SK-N-SH (cell line): ENCODE measurements at regions not wholly inside any gene's neighbourhood (a gene's known extent, or its start where the extent isn't known, plus 50 kb on each side); places are given as distances from the start of the nearest gene placed in this dataset.

Experiments used
- CTCF ChIA-PET: fragments of 300-600, 350-600 bp; formaldehyde crosslinking; extraction: SDS; loops from one replicate; lab custom pipeline; 2021; lab: Yijun Ruan, JAX
- POLR2A ChIA-PET: fragments of 350-600 bp; sonication (Branson Sonifier 250); formaldehyde crosslinking; extraction: SDS; loops from one replicate; lab custom pipeline; 2020; ENCODE audit warnings: antibody characterized with exemption, inconsistent platforms; lab: Yijun Ruan, JAX
- DNase-seq: peaks from one replicate; pipeline ENCODE4 v3.0.0; 2012
- H2AFZ ChIP-seq: fragments of 200-600 bp; sonication (generic); 2 replicates; pipeline ENCODE4 v1.8.1; 2016; ENCODE audit warnings: antibody characterized with exemption, mild to moderate bottlenecking, low read depth
- H3F3A ChIP-seq: fragments of 200-600 bp; sonication (generic); replicated peaks from 2 replicates; pipeline ENCODE3; 2016; ENCODE audit warnings: antibody characterized with exemption, mild to moderate bottlenecking; ENCODE audit not compliant: insufficient read depth
- H3K27ac ChIP-seq, 2 experiments: fragments of 200-500 bp in 1 of 2; fragments of 200-600 bp in 1 of 2; sonication (Bioruptor generic) in 1 of 2; sonication (generic), shearing (Covaris generic) in 1 of 2; 2 replicates each; pipeline versions ENCODE4 v1.5.1 to v1.6.1; 2014 to 2016; ENCODE audit warnings: low read depth in 2 of 2, inconsistent platforms in 1 of 2, low read length in 1 of 2, mild to moderate bottlenecking in 1 of 2, mixed read lengths in 1 of 2
- H3K27me3 ChIP-seq: fragments of 200-600 bp; sonication (generic), shearing (Covaris generic); 2 replicates; pipeline ENCODE4 v1.6.1; 2016; ENCODE audit warnings: mixed run types; ENCODE audit not compliant: insufficient read depth
- H3K36me3 ChIP-seq, 2 experiments: fragments of 200-500 bp in 1 of 2; fragments of 200-600 bp in 1 of 2; sonication (Bioruptor generic) in 1 of 2; sonication (generic) in 1 of 2; replicated peaks in 1 of 2; 2 replicates each; pipeline versions ENCODE3 to v1.5.1; 2014 to 2016; ENCODE audit warnings: low read length in 1 of 2, mild to moderate bottlenecking in 1 of 2; ENCODE audit not compliant: insufficient read depth in 2 of 2, control insufficient read depth in 1 of 2
- H3K4me1 ChIP-seq, 2 experiments: fragments of 200-500 bp in 1 of 2; fragments of 200-600 bp in 1 of 2; sonication (Bioruptor generic) in 1 of 2; sonication (generic), shearing (Covaris generic) in 1 of 2; 2 replicates each; pipeline versions ENCODE4 v1.5.1 to v1.6.1; 2014 to 2016; ENCODE audit warnings: low read depth in 1 of 2, low read length in 1 of 2, mixed run types in 1 of 2; ENCODE audit not compliant: insufficient read depth in 2 of 2, control insufficient read depth in 1 of 2
- H3K4me2 ChIP-seq: fragments of 200-600 bp; sonication (generic), shearing (Covaris generic); 2 replicates; pipeline ENCODE4 v1.6.1; 2017; ENCODE audit warnings: mixed run types
- H3K4me3 ChIP-seq, 2 experiments: fragments of 200-500 bp in 1 of 2; fragments of 200-600 bp in 1 of 2; sonication (Bioruptor generic) in 1 of 2; sonication (generic), shearing (Covaris generic) in 1 of 2; 2 replicates each; pipeline versions ENCODE4 v1.5.1 to v1.8.1; 2014 to 2016; ENCODE audit warnings: low read depth in 2 of 2, inconsistent platforms in 1 of 2, low read length in 1 of 2, mild to moderate bottlenecking in 1 of 2, mixed read lengths in 1 of 2, moderate library complexity in 1 of 2
- H3K79me2 ChIP-seq: fragments of 200-600 bp; sonication (generic); 2 replicates; pipeline ENCODE4 v1.8.1; 2017; ENCODE audit warnings: mild to moderate bottlenecking; ENCODE audit not compliant: insufficient read depth
- H3K9ac ChIP-seq: fragments of 200-600 bp; sonication (generic); 2 replicates; pipeline ENCODE4 v1.6.1; 2017; ENCODE audit warnings: mixed run types
- H3K9me2 ChIP-seq: fragments of 200-600 bp; sonication (generic); 2 replicates; pipeline ENCODE4 v1.6.1; 2017; ENCODE audit warnings: mixed run types
- H3K9me3 ChIP-seq: fragments of 200-600 bp; sonication (generic); 2 replicates; pipeline ENCODE4 v1.6.1; 2017; ENCODE audit warnings: mixed run types, mild to moderate bottlenecking, moderate library complexity
- H4K20me1 ChIP-seq: fragments of 200-600 bp; sonication (generic); 2 replicates; pipeline ENCODE4 v1.6.1; 2017; ENCODE audit warnings: mild to moderate bottlenecking, mixed run types; ENCODE audit not compliant: insufficient read depth
- CHD2 ChIP-seq: fragments of 150-350 bp; IDR thresholded peaks from 2 replicates; pipeline ENCODE4 v1.6.1; 2018; ENCODE audit warnings: low read length; ENCODE audit not compliant: partially characterized antibody
- EZH2phosphoT487 ChIP-seq: fragments of 200-600 bp; sonication (generic); IDR thresholded peaks from 2 replicates; pipeline ENCODE4 v1.6.1; 2017; ENCODE audit warnings: low read depth, mixed run types, mild to moderate bottlenecking, antibody characterized with exemption, moderate library complexity, borderline replicate concordance
- FOXM1 ChIP-seq: IDR thresholded peaks from 2 replicates; pipeline ENCODE4 v1.4.0; 2012; ENCODE audit warnings: low read depth, mild to moderate bottlenecking
- GATA2 ChIP-seq: sonication (generic); formaldehyde crosslinking; IDR thresholded peaks from 2 replicates; pipeline ENCODE4 v1.5.0; 2020; ENCODE audit warnings: mild to moderate bottlenecking, missing genetic modification reagents
- MEF2A ChIP-seq: IDR thresholded peaks from 2 replicates; pipeline ENCODE4 v1.4.0; 2012; ENCODE audit warnings: low read depth, borderline replicate concordance
- MXI1 ChIP-seq: IDR thresholded peaks from 2 replicates; pipeline ENCODE4 v1.6.1; 2012; ENCODE audit warnings: mild to moderate bottlenecking, low read depth, low read length, improper control_type of control experiment
- NFIC ChIP-seq: IDR thresholded peaks from 2 replicates; pipeline ENCODE4 v1.4.0; 2012; ENCODE audit warnings: borderline replicate concordance
- RAD21 ChIP-seq: IDR thresholded peaks from 2 replicates; pipeline ENCODE4 v1.6.1; 2012; ENCODE audit warnings: mild to moderate bottlenecking, low read length
- REST ChIP-seq: IDR thresholded peaks from 2 replicates; pipeline ENCODE4 v1.6.1; 2012; ENCODE audit warnings: mild to moderate bottlenecking, low read depth, low read length, moderate library complexity
- SMC3 ChIP-seq: IDR thresholded peaks from 2 replicates; pipeline ENCODE4 v1.6.1; 2012; ENCODE audit warnings: low read depth, low read length, improper control_type of control experiment
- TAF1 ChIP-seq: IDR thresholded peaks from 2 replicates; pipeline ENCODE4 v1.6.1; 2012; ENCODE audit warnings: low read depth, mild to moderate bottlenecking, low read length, moderate library complexity, borderline replicate concordance
- TCF12 ChIP-seq: IDR thresholded peaks from 2 replicates; pipeline ENCODE4 v1.4.0; 2012
- TEAD4 ChIP-seq: IDR thresholded peaks from 2 replicates; pipeline ENCODE4 v1.4.0; 2012; ENCODE audit warnings: mild to moderate bottlenecking, borderline replicate concordance; ENCODE audit not compliant: insufficient read depth
- USF2 ChIP-seq: fragments of 150-350 bp; IDR thresholded peaks from 2 replicates; pipeline ENCODE4 v1.6.1; 2017; ENCODE audit warnings: antibody characterized with exemption, low read length, low read depth, borderline replicate concordance
- YY1 ChIP-seq: IDR thresholded peaks from 2 replicates; pipeline ENCODE4 v1.4.0; 2012; ENCODE audit warnings: low read depth, mild to moderate bottlenecking
- TF ChIP-seq, protein P1 (sequence below): IDR thresholded peaks from 2 replicates; pipeline ENCODE4 v1.4.0; 2012; ENCODE audit warnings: low read depth, borderline replicate concordance
- TF ChIP-seq, protein P2 (sequence below): IDR thresholded peaks from 2 replicates; pipeline ENCODE4 v1.4.0; 2012; ENCODE audit warnings: low read depth

DNA sequence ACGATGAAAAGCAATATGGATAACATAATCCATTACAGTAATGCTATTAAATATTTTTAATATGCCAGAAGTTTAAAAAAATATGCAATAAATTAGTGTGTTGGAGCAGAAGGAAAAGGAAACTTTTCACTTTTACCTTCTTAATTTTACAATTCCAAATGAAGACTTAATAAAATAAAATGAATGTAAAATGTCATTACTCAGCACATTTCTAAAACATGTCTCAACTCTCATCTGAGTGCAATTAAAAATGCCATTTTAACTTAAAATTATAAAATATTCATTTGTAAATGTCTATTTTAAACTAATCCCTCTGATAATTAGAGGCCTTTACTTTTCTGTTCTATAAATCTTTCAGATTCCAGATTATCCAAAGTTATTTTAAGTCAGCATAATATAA is 733.4 kb downstream of the DNAH5 start (continued):
- no peak for TF ChIP-seq MEF2A
- TF ChIP-seq SMC3, result no peak
- no peak for TF ChIP-seq CHD2
- TF ChIP-seq RAD21, result no peak

- no peak for DNase-seq
- Histone ChIP-seq H3K36me3 (no peaks in the 10 kb centered on the region), H3K4me3 (no peak overlapping the region), H3K9me2 (no peaks in the 10 kb centered on the region), H4K20me1 (no peaks in the 10 kb centered on the region), H3K4me2 (no peak overlapping the region), H3K27me3 (no peaks in the 10 kb centered on the region)
- TF ChIP-seq, protein P1, sequence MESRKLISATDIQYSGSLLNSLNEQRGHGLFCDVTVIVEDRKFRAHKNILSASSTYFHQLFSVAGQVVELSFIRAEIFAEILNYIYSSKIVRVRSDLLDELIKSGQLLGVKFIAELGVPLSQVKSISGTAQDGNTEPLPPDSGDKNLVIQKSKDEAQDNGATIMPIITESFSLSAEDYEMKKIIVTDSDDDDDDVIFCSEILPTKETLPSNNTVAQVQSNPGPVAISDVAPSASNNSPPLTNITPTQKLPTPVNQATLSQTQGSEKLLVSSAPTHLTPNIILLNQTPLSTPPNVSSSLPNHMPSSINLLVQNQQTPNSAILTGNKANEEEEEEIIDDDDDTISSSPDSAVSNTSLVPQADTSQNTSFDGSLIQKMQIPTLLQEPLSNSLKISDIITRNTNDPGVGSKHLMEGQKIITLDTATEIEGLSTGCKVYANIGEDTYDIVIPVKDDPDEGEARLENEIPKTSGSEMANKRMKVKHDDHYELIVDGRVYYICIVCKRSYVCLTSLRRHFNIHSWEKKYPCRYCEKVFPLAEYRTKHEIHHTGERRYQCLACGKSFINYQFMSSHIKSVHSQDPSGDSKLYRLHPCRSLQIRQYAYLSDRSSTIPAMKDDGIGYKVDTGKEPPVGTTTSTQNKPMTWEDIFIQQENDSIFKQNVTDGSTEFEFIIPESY, result no peak
- TF ChIP-seq MEF2A, result no peak
- TF ChIP-seq EZH2phosphoT487, result no peak
- no peak for TF ChIP-seq SMC3
- TF ChIP-seq, protein P2, sequence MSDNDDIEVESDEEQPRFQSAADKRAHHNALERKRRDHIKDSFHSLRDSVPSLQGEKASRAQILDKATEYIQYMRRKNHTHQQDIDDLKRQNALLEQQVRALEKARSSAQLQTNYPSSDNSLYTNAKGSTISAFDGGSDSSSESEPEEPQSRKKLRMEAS, result no peak
- no peak for TF ChIP-seq YY1
- TF ChIP-seq NFIC, result no peak
- TF ChIP-seq MXI1, result no peak
- no peak for TF ChIP-seq TEAD4
- no peak for TF ChIP-seq FOXM1
- no peak for TF ChIP-seq TAF1
- TF ChIP-seq REST, result no peak
- TF ChIP-seq GATA2, result no peak
- no peak for TF ChIP-seq TCF12
- TF ChIP-seq USF2, result no peak
- TF ChIP-seq, all 33 proteins: peak for 0
- H3K9ac ChIP-seq, result no peak overlapping the region
- no peaks in the 10 kb centered on the region for H3F3A ChIP-seq
- no peaks in the 10 kb centered on the region for H3K9me3 ChIP-seq
- H2AFZ ChIP-seq, result no peak overlapping the region
- ChIA-PET CTCF (no interaction called here), POLR2A (no interaction called here)
- H3K79me2 ChIP-seq, result no peaks in the 10 kb centered on the region
- no peak overlapping the region for H3K27ac ChIP-seq
- H3K4me1 ChIP-seq, result no peaks in the 10 kb centered on the region
Observed at GRCh38 chr5:13207112-13207511, 737.4 kb downstream of the DNAH5 start.
